Gastrocnemius medialis (tissue), 4 donors: ENCODE measurements at regions not wholly inside any gene's neighbourhood (a gene's known extent, or its start where the extent isn't known, plus 50 kb on each side); places are given as distances from the start of the nearest gene placed in this dataset.

Experiments used
- POLR2A ChIP-seq, 2 donors: fragments of 450-650 bp; IDR thresholded peaks; one replicate each; pipeline ENCODE4 v1.6.1; 2017; ENCODE audit warnings: antibody characterized with exemption in 2 of 2, mild to moderate bottlenecking in 2 of 2, moderate library complexity in 2 of 2
- TF ChIP-seq, protein P1 (sequence below), 5 experiments: fragments of 450-650 bp in 3 of 5; fragments of 200-600 bp in 2 of 5; sonication (generic) in 2 of 5; IDR thresholded peaks in 4 of 5; conservative IDR thresholded peaks in 1 of 5; 1 replicate in 4 of 5; 2 replicates in 1 of 5; pipeline ENCODE4 v1.5.1; 2016 to 2019; ENCODE audit warnings: antibody characterized with exemption in 5 of 5, mild to moderate bottlenecking in 3 of 5, moderate library complexity in 3 of 5

DNA sequence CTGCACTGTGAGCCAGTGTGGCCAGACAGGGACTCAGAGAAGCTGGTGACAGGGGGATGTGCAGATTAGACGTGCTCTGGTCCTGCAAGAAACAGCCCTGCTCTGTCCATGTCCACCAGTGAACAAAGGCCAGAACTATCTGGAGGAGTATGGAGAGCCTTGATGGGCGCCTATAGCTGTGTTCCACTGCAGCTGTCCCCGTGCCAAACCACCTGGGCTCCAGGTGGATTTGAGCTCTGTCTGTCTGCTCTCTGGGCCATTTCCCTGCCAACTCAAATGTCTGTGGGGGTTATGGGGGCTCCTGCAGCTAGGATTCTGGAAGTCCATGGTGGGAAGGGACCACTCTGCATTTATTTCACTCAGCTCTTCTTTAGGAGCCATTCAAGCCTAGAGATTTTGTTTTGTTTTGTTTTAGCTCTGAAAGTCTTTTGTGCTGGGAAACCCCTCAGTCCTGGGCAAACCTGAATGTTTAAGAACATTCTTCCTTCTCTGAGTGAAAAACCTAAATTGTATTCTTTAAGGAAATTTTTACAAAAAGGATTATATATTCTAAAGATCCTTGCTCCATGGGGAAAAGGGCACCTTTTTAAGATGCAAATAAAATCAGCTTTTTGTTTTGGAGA lies 1039.5 kb upstream of the SORCS1 start:
- TF ChIP-seq, protein P1, sequence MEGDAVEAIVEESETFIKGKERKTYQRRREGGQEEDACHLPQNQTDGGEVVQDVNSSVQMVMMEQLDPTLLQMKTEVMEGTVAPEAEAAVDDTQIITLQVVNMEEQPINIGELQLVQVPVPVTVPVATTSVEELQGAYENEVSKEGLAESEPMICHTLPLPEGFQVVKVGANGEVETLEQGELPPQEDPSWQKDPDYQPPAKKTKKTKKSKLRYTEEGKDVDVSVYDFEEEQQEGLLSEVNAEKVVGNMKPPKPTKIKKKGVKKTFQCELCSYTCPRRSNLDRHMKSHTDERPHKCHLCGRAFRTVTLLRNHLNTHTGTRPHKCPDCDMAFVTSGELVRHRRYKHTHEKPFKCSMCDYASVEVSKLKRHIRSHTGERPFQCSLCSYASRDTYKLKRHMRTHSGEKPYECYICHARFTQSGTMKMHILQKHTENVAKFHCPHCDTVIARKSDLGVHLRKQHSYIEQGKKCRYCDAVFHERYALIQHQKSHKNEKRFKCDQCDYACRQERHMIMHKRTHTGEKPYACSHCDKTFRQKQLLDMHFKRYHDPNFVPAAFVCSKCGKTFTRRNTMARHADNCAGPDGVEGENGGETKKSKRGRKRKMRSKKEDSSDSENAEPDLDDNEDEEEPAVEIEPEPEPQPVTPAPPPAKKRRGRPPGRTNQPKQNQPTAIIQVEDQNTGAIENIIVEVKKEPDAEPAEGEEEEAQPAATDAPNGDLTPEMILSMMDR (IDR thresholded peaks at IDR 0.05 in 4 of 5, conservative IDR thresholded peaks at IDR 0.05 in 1 of 5), result no peak
- TF ChIP-seq POLR2A (IDR thresholded peaks at IDR 0.05), result no peak
